Cerebellar nuclear complex (tissue), 1 donor: ENCODE measurements at regions not wholly inside any gene's neighbourhood (a gene's known extent, or its start where the extent isn't known, plus 50 kb on each side); places are given as distances from the start of the nearest gene placed in this dataset.

Source experiments
- DNase-seq, 2 experiments: peaks; one replicate each; lab custom pipeline; 2025; lab: John Stamatoyannopoulos, UW

DNA sequence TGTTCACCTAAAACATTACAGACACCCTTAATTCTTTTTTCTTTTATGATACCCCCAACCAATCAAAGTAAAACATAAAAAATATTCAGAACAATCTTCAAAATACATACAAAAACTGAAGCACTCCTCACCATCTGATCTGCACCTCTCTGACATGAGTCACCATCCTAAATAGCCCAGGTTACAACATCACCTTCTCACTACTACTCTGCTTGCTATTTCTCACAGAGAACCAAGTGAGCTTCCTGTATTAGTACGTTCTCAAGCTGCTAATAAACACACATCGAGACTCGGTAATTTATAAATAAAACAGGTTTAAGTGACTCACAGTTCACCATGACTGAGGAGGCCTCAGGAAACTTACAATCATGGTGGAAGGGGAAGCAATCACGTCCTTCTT is 183.5 kb downstream of the CBLN2 start:
- no peak for DNase-seq

DNA sequence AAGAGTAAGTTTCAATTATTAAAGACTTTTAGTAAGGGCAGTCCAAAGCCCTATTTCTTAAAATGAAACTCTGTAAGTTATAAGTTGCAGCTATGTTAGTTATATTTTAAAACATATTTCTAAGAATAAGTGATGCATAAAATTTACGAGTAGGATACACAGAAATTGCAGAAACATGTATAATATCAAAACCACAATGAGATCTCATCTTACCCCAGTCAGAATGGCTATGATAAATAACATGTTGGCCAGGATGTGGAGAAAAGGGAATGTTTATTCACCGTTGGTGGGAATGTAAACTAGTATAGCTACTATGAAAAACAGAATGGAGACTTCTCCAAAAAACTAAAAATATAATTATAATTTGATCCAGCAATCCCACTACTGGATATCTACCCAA is 201.2 kb downstream of the CBLN2 start:
- no peak for DNase-seq

DNA sequence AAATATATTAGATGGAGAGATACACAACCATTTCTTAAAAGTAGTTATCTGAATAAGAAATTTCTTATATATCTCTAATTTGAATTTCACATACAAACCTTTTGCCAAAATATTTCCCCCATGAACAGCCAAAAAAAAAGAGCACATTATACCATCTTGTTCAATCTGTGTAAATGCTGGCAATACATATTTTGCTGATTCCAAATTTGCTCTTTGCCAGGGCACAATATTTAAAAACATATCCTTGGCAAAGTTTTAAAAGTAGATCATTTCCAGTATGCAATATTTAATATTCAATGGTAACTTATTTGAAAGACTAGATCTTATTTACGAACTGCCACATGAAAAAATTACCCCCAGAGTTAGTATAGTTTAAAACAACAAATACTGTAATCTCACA is 204.2 kb downstream of the CBLN2 start:
- no peak for DNase-seq

DNA sequence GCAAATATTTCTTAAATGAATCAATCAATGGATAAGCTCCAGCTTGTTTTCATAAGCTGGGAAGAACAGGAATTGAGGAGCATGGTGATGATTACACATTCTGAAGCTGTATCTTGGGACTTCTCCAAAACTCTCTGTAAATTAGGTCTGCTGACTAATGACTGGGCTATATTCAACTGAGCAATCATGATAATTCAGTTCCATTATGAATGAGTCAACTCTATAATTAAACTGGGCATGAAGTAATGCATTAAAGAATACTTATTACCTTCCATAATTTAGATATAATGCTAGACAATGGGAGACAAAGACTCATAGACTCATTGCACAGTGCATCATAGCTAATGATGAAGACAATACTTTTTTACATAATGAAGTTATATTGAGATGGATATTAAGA is 207.4 kb downstream of the CBLN2 start:
- DNase-seq, result no peak

DNA sequence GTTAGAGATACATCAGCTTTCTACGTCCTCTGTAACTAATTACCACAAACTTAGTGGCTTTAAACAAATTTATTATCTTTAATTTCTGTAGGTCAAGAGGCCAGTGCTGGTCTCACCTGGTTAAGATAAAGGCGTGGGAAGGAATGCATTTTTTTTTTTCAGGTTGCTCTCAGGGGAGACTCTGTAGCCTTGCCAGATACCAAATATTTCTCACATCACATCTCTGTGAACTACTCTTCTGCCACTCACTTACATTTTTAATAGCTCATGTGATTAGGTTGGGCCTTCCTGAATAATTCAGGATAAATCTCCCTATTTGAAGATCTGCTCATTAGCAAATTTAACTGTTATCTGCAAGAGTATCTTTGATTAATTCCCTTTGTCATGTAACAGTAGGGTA is 214.6 kb downstream of the CBLN2 start:
- DNase-seq, result no peak

DNA sequence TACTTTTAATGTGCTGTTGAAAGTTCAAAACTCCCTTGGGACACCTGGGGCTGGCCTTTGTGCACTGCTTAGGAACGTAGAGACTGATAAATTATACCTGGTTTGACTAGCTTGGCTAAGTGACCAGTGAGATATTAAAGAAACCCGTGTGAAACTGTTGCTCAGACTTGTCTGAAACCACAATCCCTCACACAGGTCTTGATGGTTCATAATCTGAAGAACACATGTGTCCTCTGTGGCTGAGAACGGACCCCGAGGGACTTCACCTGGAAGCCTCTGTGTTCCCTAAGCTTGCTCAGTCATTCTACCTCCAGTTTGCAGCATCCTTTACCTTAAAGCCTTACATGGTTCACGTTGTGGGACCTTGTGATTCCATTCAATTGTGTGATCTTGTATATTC is 218.8 kb downstream of the CBLN2 start:
- no peak for DNase-seq

DNA sequence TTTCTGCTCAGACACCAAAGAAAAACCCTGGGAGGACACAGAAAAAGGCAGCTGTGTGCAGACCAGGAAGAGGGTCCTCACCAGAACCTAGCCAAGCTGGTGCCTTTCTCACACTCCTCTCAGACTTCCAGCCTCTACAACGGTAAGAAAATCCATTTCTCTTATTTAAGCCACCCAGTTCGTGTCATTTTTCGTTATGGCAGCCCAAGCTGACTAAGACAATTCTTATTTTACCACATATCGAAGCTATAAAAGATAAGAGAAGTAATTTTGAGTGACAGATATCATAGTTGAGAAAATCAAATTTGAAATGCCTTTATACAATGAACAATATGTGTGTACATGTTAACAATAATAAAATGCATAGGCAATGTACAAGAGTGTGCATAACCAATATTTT is 219.5 kb downstream of the CBLN2 start:
- no peak for DNase-seq

DNA sequence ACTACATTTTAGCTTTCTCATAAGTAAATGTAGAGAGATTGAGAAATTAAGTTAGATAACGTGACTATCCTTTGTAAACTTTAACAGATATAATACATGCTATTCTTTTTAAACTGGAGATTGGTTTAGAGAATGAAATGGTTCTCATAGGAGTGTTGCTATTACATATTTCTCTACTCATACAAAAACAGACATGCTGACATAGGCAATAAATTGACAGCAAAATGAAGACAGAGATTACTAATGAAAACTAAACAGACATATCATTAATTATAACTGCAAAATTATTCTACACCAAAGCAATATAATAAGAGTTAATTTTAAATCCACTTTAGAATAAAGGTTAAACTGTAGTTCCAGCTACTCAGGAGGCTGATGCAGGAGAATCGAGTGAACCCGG is 227.6 kb downstream of the CBLN2 start:
- DNase-seq, result no peak

DNA sequence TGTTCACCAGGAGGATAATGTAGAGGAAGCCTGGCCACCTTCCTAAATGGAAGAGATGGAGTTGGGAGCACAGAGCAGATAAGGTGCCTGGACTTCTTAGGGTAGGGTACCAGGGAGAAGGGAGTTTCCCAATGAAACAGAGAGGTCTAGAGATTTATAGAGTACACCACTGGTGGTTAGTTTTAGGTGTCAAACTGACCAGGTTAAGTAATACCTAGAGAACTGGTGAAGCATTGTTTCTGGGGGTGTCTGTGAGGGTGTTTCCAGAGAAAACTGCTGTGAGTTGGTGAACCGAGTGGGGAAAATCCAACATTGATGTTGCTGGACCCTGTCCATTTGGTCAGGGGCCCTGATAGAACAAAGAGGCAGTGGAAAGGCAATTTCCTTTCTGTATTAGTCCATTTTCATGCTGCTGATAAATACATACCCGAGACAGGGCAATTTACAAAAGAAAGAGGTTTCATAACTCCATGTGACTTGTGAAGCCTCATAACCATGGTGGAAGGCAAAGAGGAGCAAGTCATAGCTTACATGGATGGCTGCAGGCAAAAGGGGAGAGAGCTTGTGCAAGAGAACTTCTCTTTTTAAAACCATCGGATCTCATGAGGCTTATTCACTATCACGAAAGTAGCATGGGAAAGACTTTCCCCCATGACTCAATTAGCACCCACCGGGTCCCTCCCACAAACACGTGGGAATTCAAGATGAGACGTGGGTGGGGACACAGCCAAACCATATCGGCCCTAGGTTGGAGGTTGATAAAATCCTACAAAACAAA is 260.8 kb downstream of the CBLN2 start:
- DNase-seq, result no peak

DNA sequence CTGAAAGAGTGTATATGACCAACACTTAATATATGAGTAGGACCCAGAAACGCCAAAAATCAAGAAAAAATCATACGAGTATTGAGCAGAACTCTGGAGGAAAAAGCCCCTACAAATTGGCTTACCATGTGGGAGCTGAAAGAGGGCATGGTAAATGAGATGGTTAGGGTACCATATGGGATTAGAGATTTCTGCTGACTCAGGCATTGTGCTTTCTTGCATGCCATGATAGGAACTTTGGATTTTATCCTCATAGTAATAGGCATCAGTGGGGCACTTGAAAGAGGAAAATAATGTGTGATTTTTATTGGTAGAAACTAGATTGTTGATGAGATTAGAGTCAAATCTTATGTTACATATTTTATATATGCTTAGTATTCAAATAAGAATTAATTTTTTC is 271.1 kb downstream of the CBLN2 start:
- no peak for DNase-seq

DNA sequence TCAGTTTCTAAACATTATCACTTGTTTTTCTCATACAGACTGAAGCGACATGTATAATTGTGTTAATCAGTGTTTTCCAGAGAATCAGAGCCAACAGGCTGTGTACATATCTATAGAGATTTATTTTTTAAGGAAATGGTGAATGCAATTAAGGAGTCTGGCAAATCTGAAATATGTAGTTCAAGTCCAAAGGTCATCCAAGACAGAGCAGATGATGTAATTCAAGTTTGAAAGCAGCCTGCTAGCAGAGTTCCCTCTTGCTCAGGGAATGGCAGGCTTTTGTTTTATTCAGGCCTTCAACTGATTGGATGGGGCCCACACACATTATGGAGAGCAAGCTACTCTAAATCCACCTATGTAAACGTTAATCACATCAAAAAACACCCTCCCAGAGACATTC is 282.6 kb downstream of the CBLN2 start:
- no peak for DNase-seq

DNA sequence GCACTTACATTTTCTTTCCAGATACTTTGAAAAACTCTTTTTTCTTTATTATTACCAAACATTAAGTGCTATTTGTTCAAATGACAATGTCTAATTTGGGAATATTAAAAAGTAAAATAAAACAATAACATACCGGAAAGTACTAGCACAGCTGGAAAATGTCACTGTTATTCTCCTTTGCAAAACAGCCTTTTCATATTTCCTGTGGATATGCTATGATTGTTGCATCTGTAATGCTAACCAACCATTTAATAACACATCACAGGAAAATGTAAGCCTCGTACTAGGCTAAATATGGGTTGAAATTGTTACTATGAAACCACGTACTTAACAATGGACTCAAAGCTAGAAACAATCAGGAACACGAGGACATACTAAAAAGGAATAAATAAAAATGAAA is 298.1 kb downstream of the CBLN2 start:
- no peak for DNase-seq

DNA sequence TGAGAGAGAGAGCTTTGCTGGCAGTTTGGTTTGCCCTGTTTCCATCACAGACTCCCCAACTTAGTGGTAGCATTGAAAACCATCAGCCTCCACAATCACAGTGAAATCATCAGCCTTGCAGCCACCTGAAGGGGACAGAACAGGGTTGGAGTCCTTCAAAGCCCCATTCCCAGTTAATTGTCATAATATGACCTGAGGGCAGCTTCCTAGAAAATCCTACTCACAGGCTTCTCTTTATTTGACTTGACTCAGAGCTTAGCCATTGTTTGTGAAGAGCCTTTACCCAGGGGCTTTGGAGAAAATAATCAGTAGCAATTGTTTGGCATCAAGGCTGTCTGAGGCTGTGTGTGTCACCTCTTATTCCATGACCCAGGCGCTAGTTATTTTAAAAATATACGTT is 308.7 kb downstream of the CBLN2 start:
- no peak for DNase-seq

DNA sequence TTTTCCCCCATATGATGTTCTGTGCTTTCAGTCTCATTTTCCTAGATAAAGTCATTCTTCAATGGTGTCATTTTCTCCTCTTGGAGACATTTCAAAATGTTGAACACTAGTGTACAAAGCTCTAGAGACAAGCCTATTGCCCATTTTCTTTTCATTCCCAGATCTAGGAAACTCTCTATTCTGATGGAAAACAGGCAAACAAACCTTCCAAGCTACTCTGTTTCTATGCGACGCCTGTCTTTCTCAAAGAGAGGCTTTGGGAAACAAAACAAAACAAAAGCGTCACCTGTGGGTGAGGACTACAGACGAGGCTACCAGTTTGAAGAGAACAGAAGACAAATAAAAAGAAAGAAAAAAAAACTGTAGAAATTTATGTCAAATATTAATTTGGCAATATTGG is 311.0 kb downstream of the CBLN2 start:
- no peak for DNase-seq

DNA sequence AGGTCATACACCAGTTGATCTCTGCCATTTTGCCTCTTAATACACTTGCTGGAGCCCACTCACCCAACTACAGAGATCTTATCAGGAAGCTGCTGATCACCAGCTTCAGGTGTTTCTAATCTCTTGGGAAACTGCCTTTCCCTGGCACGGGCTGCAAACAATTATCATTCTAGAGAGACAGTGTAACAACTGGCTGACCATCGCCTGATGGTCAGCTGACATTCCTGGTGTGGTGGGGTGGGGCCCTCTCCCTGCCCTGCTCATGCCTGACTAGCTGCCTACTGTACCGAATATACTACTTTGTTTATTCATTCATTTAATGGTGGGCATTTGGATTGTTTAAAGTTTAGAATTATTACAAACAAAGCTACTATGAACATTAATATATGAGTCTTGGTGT is 311.5 kb downstream of the CBLN2 start:
- DNase-seq, result no peak

DNA sequence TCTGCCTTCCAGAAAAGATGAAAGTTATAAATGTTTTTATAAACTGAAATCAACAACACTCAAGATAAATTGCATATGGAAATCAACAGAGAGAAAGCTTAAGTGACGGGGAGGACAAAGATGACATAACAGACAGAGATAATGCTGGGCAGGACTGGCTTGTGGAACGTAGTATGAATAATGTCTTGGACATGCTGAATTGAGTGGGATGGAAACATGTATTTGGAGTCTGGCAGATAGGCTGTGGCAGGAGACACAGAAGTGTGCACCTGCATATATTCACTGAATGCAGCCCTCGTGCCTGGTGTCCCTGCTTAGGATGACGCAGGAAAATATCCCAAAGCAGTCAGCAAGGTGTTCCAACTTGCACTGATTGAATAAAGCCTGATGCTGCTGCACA is 318.2 kb downstream of the CBLN2 start:
- DNase-seq, result no peak

DNA sequence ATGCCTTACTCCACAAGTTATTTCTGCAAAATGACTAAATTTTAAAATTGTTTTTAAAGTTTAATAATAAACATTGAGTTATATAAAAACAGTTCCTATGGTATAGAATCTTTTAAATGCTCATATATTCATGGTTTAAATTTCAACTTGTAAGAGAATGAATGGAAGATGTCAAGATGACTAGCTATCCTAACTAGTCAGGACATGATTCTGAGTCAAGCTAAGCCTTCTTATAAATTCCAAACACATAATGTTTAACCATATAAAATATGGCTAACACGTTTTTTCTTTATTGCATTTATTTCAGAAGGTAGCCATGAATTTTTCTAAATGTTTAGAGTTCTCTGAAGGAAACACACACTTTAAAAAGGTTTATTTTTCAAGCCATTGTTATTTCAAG is 320.4 kb downstream of the CBLN2 start:
- no peak for DNase-seq

DNA sequence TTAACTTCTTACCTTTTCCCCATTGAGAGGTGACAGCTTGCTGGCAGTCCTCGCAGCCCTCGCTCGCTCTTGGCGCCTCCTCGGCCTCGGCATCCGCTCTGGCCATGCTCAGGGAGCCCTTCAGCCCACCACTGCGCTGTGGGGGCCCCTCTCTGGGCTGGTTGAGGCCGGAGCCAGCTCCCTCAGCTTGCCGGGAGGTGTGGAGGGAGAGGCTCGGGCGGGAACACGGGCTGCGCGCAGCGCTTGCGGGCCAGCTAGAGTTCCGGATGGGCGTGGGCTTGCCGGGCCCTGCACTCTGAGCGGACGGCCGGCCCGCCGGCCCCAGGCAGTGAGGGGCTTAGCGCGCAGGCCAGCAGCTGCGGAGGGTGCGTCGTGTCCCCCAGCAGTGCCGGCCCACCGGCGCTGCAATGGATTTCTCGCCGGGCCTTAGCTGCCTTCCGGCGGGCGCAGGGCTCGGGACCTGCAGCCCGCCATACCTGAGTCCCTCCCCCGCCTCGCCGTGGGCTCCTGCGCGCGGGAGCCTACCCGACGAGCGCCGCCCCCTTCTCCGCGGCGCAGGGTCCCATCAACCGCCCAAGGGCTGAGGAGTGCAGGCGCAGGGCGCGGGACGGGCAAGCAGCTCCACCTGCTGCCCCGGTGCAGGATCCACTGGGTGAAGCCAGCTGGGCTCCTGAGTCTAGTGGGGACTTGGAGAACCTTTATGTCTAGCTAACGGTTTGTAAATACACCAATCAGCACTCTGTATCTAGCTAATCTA is 335.0 kb downstream of the CBLN2 start:
- no peak for DNase-seq

DNA sequence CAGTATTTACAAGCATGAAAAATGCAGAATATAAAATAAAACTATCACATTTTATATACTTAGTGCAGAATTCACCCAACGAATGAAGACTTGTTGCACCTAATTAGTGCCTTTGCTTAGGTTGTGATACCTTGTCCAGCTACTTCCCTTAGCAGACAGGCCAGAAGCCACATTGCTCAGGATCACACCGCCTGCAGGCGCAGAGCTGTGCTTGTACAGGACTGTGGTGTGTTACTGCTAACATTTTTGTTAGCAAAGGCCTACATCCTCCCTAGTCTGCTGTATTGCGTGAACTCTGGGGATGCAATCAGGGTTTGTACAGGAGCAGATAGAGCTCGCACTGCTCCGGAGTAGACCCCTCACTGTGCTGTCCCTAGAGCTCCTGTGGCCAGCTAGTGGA is 336.9 kb downstream of the CBLN2 start:
- DNase-seq, result no peak

DNA sequence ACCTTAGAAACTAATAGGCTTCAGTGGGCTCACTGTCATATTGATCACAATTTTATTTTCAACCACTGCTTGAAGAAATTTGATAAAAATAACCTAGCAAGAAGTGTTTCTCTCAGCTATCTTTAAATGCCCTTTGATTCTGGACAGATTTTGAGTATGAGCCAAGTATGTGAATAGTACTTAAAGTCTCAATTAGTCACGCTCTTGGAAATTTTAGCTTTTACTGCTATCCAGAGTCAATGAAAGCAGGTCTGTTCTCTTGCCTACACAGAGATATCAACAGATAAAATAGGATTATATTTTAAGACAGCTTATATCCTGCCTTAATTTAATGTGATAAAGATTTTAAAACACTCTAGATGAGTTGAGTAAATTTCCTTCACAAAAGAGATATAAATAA is 337.3 kb downstream of the CBLN2 start:
- DNase-seq, result no peak

DNA sequence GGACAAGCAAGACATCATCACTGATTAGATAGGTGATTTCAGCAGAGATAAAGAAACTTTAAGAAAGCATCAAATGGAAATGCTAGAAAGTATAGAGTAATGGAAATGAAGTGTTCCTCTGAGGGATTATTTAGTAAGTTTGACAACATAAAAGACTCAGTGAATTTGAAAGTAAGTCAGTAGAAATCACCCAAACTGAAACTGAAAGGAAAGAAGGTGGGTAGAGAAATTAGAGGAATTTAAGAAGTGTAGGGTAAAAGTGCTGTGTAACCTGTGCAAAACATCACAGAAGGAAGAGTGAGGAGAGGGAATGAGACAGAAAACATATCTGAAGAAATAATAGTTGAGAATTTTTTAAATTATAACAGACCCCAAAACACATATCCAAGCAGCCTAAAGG is 343.1 kb downstream of the CBLN2 start:
- no peak for DNase-seq

DNA sequence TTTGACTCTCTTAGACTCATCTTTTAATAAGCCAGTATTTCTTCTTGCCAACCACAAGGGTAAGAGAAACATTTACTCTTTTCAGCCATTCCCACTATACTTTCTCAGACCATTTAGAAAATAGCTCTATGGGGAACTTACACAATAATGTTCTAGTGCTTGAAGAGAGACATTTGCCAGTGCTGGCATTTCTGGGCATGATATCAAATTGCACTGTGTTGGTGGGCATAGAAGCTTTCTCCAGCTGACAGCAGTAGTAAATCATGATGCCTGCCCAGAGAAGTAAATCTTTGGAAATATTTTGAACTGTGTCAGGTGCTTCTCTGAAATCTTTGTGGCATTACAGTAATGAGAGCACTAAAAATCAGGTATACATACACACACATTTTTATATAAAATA is 346.6 kb downstream of the CBLN2 start:
- no peak for DNase-seq

DNA sequence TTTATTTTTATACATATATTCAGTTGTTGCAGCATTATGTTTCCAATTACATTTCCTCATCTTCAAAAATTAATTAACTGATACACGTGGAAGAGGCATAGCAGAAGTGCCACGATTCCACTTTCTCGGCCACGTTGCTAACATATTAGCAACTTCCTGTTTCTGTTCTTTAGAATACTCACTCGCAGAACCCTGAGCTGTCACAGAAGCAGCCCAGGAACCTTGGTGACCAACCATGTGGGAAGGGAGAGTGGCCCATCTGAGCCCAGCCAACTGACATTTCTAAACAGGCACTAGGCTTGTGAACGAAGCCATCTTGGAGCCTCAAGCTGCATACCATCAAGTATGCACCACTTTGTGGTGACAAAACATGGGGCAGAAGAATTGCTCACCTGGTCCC is 350.1 kb downstream of the CBLN2 start:
- no peak for DNase-seq

DNA sequence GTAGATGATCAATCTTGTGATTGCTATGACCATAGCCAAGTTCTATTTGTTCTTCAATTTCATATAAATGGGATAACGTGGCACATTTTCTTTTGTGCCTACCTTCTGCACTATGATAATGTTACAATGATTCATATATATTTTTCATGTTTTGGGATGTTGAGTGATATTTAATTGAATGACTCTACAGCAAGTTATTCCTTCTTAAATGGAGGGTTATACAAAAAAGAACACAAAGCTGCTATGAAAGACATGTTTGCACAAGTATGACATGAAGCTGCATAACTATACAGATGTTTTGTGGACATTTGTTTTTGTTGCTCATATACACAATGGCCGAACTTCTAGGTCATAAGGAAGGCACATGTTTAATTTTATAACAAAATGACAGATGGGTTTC is 356.2 kb downstream of the CBLN2 start:
- no peak for DNase-seq
